Vagina (tissue), 2 donors: ENCODE measurements at regions not wholly inside any gene's neighbourhood (a gene's known extent, or its start where the extent isn't known, plus 50 kb on each side); places are given as distances from the start of the nearest gene placed in this dataset.

Experiments used
- CTCF ChIP-seq, 3 experiments: fragments of 450-650 bp in 2 of 3; fragments of 200-600 bp in 1 of 3; sonication (generic) in 1 of 3; IDR thresholded peaks; one replicate each; pipeline ENCODE4 v1.5.1; 2017 to 2019; ENCODE audit warnings: antibody characterized with exemption in 3 of 3, mild to moderate bottlenecking in 2 of 3, moderate library complexity in 2 of 3
- POLR2A ChIP-seq, 2 donors: fragments of 450-650 bp; IDR thresholded peaks; one replicate each; pipeline ENCODE4 v1.6.1; 2017; ENCODE audit warnings: antibody characterized with exemption in 2 of 2, mild to moderate bottlenecking in 2 of 2, moderate library complexity in 2 of 2
- POLR2AphosphoS5 ChIP-seq, 2 donors: sonication (generic); formaldehyde crosslinking; IDR thresholded peaks; one replicate each; pipeline ENCODE4 v1.9.0; 2017; ENCODE audit warnings: antibody characterized with exemption in 2 of 2, mild to moderate bottlenecking in 2 of 2, low read depth in 1 of 2; ENCODE audit not compliant: insufficient read depth in 1 of 2

- TF ChIP-seq CTCF (IDR thresholded peaks at IDR 0.05) (no peak), POLR2AphosphoS5 (IDR thresholded peaks at IDR 0.05; ENCODE audit: insufficient read depth in 1 of 2, low read depth in 1 of 2) (no peak), POLR2A (IDR thresholded peaks at IDR 0.05) (no peak)
These were observed 657.6 kb downstream of the BRD1 start for GRCh38 chr22:49170053-49170452.
